AG10803 (cell line): ENCODE measurements at regions not wholly inside any gene's neighbourhood (a gene's known extent, or its start where the extent isn't known, plus 50 kb on each side); places are given as distances from the start of the nearest gene placed in this dataset.

Source experiments
- DNase-seq: peaks from one replicate; pipeline ENCODE4 v3.0.0; 2010; ENCODE audit warnings: low read depth
- H3K4me3 ChIP-seq: 2 replicates; pipeline ENCODE4 v1.5.1; 2011; ENCODE audit warnings: mild to moderate bottlenecking, low read length, control low read depth
- CTCF ChIP-seq: conservative IDR thresholded peaks from 2 replicates; pipeline ENCODE4 v1.5.1; 2011; ENCODE audit warnings: mild to moderate bottlenecking, low read length, control low read depth, inconsistent platforms

GRCh38 chr2:156003780-156004179 is 328.7 kb downstream of the NR4A2 start:
- no peak for TF ChIP-seq CTCF
- H3K4me3 ChIP-seq: no peak overlapping the region
- no peak for DNase-seq

- no peak for DNase-seq
- no peak for TF ChIP-seq CTCF
- no peak overlapping the region for H3K4me3 ChIP-seq
Observed at GRCh38 chr2:156001851-156002250, 330.7 kb downstream of the NR4A2 start.

GRCh38 chr2:155997538-155997937 is 335.0 kb downstream of the NR4A2 start:
- DNase-seq: no peak
- no peak overlapping the region for H3K4me3 ChIP-seq
- no peak for TF ChIP-seq CTCF

- DNase-seq: no peak
- TF ChIP-seq CTCF: no peak
- no peak overlapping the region for H3K4me3 ChIP-seq
Observed at GRCh38 chr2:155994315-155994714, 338.2 kb downstream of the NR4A2 start.

- H3K4me3 ChIP-seq: no peak overlapping the region
- no peak for DNase-seq
- TF ChIP-seq CTCF: no peak
Observed at GRCh38 chr2:155983845-155984244, 348.7 kb downstream of the NR4A2 start.

- TF ChIP-seq CTCF: no peak
- H3K4me3 ChIP-seq: no peak overlapping the region
- no peak for DNase-seq
Observed at GRCh38 chr2:155982135-155982534, 350.4 kb downstream of the NR4A2 start.

GRCh38 chr2:155980941-155981560 is 351.5 kb downstream of the NR4A2 start:
- H3K4me3 ChIP-seq: no peak overlapping the region
- no peak for DNase-seq
- TF ChIP-seq CTCF: no peak
